ENCODE measurements at regions not wholly inside any gene's neighbourhood (a gene's known extent, or its start where the extent isn't known, plus 50 kb on each side); places are given as distances from the start of the nearest gene placed in this dataset.
"Not testable (repeated sequence)": the region's sequence is repeated elsewhere in the genome, so short reads cannot be mapped to it uniquely, and the experiment has no call there.

- DNase-seq (ENCODE audit: low read depth): no peak
Measured at GRCh38 chr5:167339205-167339604, 952.2 kb upstream of the WWC1 start.

GRCh38 chr5:167346461-167346860, 945.0 kb upstream of the WWC1 start:
- DNase-seq (ENCODE audit: low read depth): no peak

- no peak for DNase-seq (ENCODE audit: low read depth)
Measured at GRCh38 chr5:167348251-167348926, 943.1 kb upstream of the WWC1 start.

- no peak for DNase-seq (ENCODE audit: low read depth)
Measured at GRCh38 chr5:167348980-167349379, 942.5 kb upstream of the WWC1 start.

- DNase-seq (ENCODE audit: low read depth): no peak
Measured at GRCh38 chr5:167351316-167351715, 940.1 kb upstream of the WWC1 start.

- DNase-seq (ENCODE audit: low read depth): no peak
Measured at GRCh38 chr5:167352801-167353200, 938.6 kb upstream of the WWC1 start.

GRCh38 chr5:167355346-167355745, 936.1 kb upstream of the WWC1 start:
- no peak for DNase-seq (ENCODE audit: low read depth)

- no peak for DNase-seq (ENCODE audit: low read depth)
Measured at GRCh38 chr5:167356374-167356773, 935.1 kb upstream of the WWC1 start.

GRCh38 chr5:167358868-167359492, 932.5 kb upstream of the WWC1 start:
- DNase-seq (ENCODE audit: low read depth): no peak

GRCh38 chr5:167361795-167362194, 929.6 kb upstream of the WWC1 start:
- no peak for DNase-seq (ENCODE audit: low read depth)

GRCh38 chr5:167363065-167363464, 928.4 kb upstream of the WWC1 start:
- DNase-seq (ENCODE audit: low read depth): no peak

GRCh38 chr5:167375125-167375524, 916.3 kb upstream of the WWC1 start:
- no peak for DNase-seq (ENCODE audit: low read depth)

- no peak for DNase-seq (ENCODE audit: low read depth)
Measured at GRCh38 chr5:167378894-167379723, 912.3 kb upstream of the WWC1 start.

- DNase-seq (ENCODE audit: low read depth): no peak
Measured at GRCh38 chr5:167381457-167381856, 910.0 kb upstream of the WWC1 start.

- no peak for DNase-seq (ENCODE audit: low read depth)
Measured at GRCh38 chr5:167389537-167389936, 901.9 kb upstream of the WWC1 start.

- DNase-seq (ENCODE audit: low read depth): not testable (repeated sequence)
Measured at GRCh38 chr5:167391286-167391685, 900.2 kb upstream of the WWC1 start.

- no peak for DNase-seq (ENCODE audit: low read depth)
Measured at GRCh38 chr5:167392240-167392639, 899.2 kb upstream of the WWC1 start.

GRCh38 chr5:167393358-167393757, 898.1 kb upstream of the WWC1 start:
- no peak for DNase-seq (ENCODE audit: low read depth)

GRCh38 chr5:167402671-167403070, 888.8 kb upstream of the WWC1 start:
- DNase-seq (ENCODE audit: low read depth): no peak

GRCh38 chr5:167406513-167406912, 884.9 kb upstream of the WWC1 start:
- no peak for DNase-seq (ENCODE audit: low read depth)

- DNase-seq (ENCODE audit: low read depth): no peak
Measured at GRCh38 chr5:167412556-167412955, 878.9 kb upstream of the WWC1 start.

- DNase-seq (ENCODE audit: low read depth): no peak
Measured at GRCh38 chr5:167413506-167413905, 877.9 kb upstream of the WWC1 start.

- DNase-seq (ENCODE audit: low read depth): no peak
Measured at GRCh38 chr5:167414611-167415010, 876.8 kb upstream of the WWC1 start.
